NAMALWA (cell line): ENCODE measurements at regions not wholly inside any gene's neighbourhood (a gene's known extent, or its start where the extent isn't known, plus 50 kb on each side); places are given as distances from the start of the nearest gene placed in this dataset.
"Not testable (repeated sequence)": the region's sequence is repeated elsewhere in the genome, so short reads cannot be mapped to it uniquely, and the experiment has no call there.

Experiments
- DNase-seq: peaks from one replicate; pipeline ENCODE4 v3.0.0-alpha.2; 2015; ENCODE audit warnings: low spot score

- no peak for DNase-seq
These were observed 334.6 kb downstream of the CRPPA start for GRCh38 chr7:16086743-16087142.

GRCh38 chr7:16085780-16086179 is 335.6 kb downstream of the CRPPA start:
- DNase-seq, result not testable (repeated sequence)

GRCh38 chr7:16084875-16085274 is 336.5 kb downstream of the CRPPA start:
- DNase-seq, result no peak

- DNase-seq, result no peak
These were observed 337.0 kb downstream of the CRPPA start for GRCh38 chr7:16084370-16084769.

GRCh38 chr7:16083931-16084330 is 337.4 kb downstream of the CRPPA start:
- DNase-seq, result no peak

- no peak for DNase-seq
These were observed 341.2 kb downstream of the CRPPA start for GRCh38 chr7:16080131-16080530.

- DNase-seq, result no peak
These were observed 341.6 kb downstream of the CRPPA start for GRCh38 chr7:16079723-16080122.

GRCh38 chr7:16078076-16078952 is 343.0 kb downstream of the CRPPA start:
- peak; percentile 56 for DNase-seq

GRCh38 chr7:16071246-16071857 is 350.0 kb downstream of the CRPPA start:
- DNase-seq, result peak; percentile 80

GRCh38 chr7:16070806-16071205 is 350.5 kb downstream of the CRPPA start:
- no peak for DNase-seq

GRCh38 chr7:16069998-16070397 is 351.3 kb downstream of the CRPPA start:
- DNase-seq, result no peak

- no peak for DNase-seq
These were observed 353.2 kb downstream of the CRPPA start for GRCh38 chr7:16068183-16068582.

- DNase-seq, result no peak
These were observed 353.6 kb downstream of the CRPPA start for GRCh38 chr7:16067711-16068110.

GRCh38 chr7:16066805-16067459 is 354.4 kb downstream of the CRPPA start:
- no peak for DNase-seq

GRCh38 chr7:16065939-16066338 is 355.4 kb downstream of the CRPPA start:
- no peak for DNase-seq

GRCh38 chr7:16063716-16064675 is 357.3 kb downstream of the CRPPA start:
- no peak for DNase-seq

GRCh38 chr7:16063221-16063620 is 358.1 kb downstream of the CRPPA start:
- no peak for DNase-seq

GRCh38 chr7:16062269-16062668 is 359.1 kb downstream of the CRPPA start:
- no peak for DNase-seq

- DNase-seq, result no peak
These were observed 359.7 kb downstream of the CRPPA start for GRCh38 chr7:16061630-16062029.

- DNase-seq, result no peak
These were observed 360.3 kb downstream of the CRPPA start for GRCh38 chr7:16061011-16061410.

- DNase-seq, result no peak
These were observed 360.8 kb downstream of the CRPPA start for GRCh38 chr7:16060502-16060901.
